DOHH2 (cell line): ENCODE measurements at regions not wholly inside any gene's neighbourhood (a gene's known extent, or its start where the extent isn't known, plus 50 kb on each side); places are given as distances from the start of the nearest gene placed in this dataset.

Source experiments
- H3F3A ChIP-seq: fragments of 200-600 bp; sonication (generic), shearing (Covaris generic); 2 replicates; pipeline ENCODE4 v1.6.0; 2016; ENCODE audit warnings: antibody characterized with exemption, mild to moderate bottlenecking; ENCODE audit not compliant: control insufficient read depth, insufficient read depth
- H3K27ac ChIP-seq: fragments of 200-600 bp; sonication (generic); 2 replicates; pipeline ENCODE4 v1.5.1; 2014; ENCODE audit warnings: low read depth, mild to moderate bottlenecking, low read length, moderate library complexity
- H3K27me3 ChIP-seq: fragments of 200-600 bp; sonication (generic); 2 replicates; pipeline ENCODE4 v1.6.1; 2014; ENCODE audit warnings: mild to moderate bottlenecking, low read length, mixed read lengths; ENCODE audit not compliant: control insufficient read depth
- H3K36me3 ChIP-seq: fragments of 200-600 bp; sonication (generic); 2 replicates; pipeline ENCODE4 v1.6.1; 2014; ENCODE audit warnings: mild to moderate bottlenecking, low read length, moderate library complexity, mixed read lengths; ENCODE audit not compliant: control insufficient read depth
- H3K4me1 ChIP-seq: fragments of 200-600 bp; sonication (generic); 2 replicates; pipeline ENCODE4 v1.6.1; 2014; ENCODE audit warnings: mild to moderate bottlenecking, low read length, mixed read lengths; ENCODE audit not compliant: control insufficient read depth
- H3K4me2 ChIP-seq: fragments of 200-600 bp; sonication (generic); 2 replicates; pipeline ENCODE4 v1.6.0; 2014; ENCODE audit warnings: mild to moderate bottlenecking, low read length, moderate library complexity
- H3K4me3 ChIP-seq: fragments of 200-600 bp; sonication (generic); 2 replicates; pipeline ENCODE4 v1.5.1; 2014; ENCODE audit warnings: mild to moderate bottlenecking, low read length, mixed read lengths
- H3K79me2 ChIP-seq: fragments of 200-600 bp; sonication (generic); 2 replicates; pipeline ENCODE4 v1.6.1; 2014; ENCODE audit warnings: mild to moderate bottlenecking, low read length, mixed read lengths; ENCODE audit not compliant: control insufficient read depth
- H3K9me2 ChIP-seq: fragments of 200-600 bp; sonication (generic); replicated peaks from 2 replicates; pipeline ENCODE4 v1.6.1; 2014; ENCODE audit warnings: mild to moderate bottlenecking, low read length, mixed read lengths; ENCODE audit not compliant: control insufficient read depth
- H3K9me3 ChIP-seq: fragments of 200-600 bp; sonication (generic); 2 replicates; pipeline ENCODE4 v1.6.1; 2014; ENCODE audit warnings: antibody characterized with exemption, low read length, mixed read lengths; ENCODE audit not compliant: control insufficient read depth, insufficient read depth
- H4K20me1 ChIP-seq: fragments of 200-600 bp; sonication (generic); 2 replicates; pipeline ENCODE4 v1.6.0; 2014; ENCODE audit warnings: low read depth, mild to moderate bottlenecking, antibody characterized with exemption, low read length, moderate library complexity; ENCODE audit not compliant: control insufficient read depth, insufficient read depth
- CTCF ChIP-seq: fragments of 200-600 bp; sonication (generic); IDR thresholded peaks from one replicate; pipeline ENCODE4 v1.5.1; 2014; ENCODE audit warnings: antibody characterized with exemption, mild to moderate bottlenecking, low read depth, low read length; ENCODE audit not compliant: poor library complexity, severe bottlenecking
- EZH2phosphoT487 ChIP-seq: fragments of 200-600 bp; sonication (generic); IDR thresholded peaks from 2 replicates; pipeline ENCODE4 v1.6.1; 2017; ENCODE audit warnings: borderline replicate concordance, mild to moderate bottlenecking, antibody characterized with exemption, low read length, moderate library complexity, mixed read lengths

DNA sequence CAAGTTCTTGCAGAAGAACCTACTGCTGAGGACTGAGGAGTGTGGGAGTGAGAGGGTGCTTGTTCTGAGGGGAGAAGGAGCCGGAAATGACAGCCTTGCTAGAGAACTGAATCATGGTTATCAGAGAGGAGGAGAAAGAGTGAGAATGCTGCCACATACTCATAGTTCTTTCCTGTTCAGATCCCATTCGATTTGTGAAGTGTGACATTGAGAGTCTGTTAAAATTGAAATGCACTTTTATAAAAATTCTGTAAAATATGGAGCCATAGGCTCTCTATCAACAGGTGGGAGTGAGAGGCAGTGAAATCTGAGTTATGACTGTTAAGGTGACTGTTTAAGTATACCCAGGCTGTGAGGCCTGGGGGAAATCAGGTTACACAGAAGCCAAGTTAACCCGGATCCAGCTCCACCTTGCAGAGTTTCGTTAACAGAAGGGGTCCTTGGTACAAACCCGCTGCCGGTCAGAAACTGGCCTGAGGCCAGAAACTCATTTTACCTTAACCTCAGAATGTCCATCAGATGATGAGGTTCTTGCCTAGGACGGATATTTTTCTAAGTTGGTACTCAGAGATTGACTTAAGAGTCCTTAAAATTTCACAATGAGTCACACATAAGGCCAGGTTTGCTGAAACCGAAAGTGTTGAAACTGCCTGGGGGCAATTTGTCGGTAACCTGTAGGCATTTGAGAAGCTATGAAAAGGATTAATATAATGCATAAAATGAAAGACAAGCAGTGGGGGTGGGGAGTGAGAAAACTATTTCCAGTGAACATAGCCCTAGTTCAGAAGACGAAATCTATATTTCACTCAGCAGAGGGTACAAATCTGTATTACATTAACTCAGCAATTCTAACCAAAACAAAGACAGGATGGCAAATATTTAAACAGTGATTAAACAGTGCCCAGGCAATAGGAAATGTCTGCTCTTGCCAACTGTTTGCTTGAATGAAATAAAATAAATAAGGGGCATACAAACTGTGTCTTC, 350.5 kb downstream of the KCNRG start:
- no peak overlapping the region for H3K4me3 ChIP-seq

DNA sequence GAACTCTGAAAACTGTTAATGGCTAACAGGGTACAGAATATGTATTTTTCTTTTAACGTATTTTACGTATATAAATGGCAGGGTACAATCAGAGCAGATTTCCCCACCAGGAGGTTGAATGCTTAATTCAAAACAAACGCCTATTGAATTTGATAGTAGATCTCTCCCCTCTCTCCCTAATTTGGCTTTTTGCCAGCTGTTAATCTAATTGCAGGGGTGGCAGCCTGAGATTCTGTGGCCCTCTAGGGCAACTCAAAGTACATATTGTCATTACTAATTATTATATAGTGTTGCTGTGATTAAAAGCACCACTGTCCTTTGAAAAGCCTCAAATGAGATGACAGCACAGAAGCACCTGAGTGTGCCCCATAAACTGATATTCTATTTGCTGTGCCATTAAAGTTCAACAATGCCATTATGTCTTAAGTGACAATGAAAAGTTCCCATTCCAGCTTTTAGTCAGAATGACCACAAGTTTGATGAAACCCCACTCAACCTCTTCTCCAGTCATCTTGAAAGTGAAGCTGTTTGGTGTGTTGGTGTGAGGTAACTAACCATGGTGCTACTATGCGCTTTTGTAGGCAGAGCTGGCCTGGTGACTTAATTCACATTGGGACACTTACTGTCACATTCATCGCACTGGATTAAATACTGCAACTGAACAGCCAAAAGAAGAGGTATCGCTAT, 351.4 kb downstream of the KCNRG start:
- no peak overlapping the region for H3K4me3 ChIP-seq
- no peaks in the 10 kb centered on the region for H3K27me3 ChIP-seq
- no peaks in the 10 kb centered on the region for H3K79me2 ChIP-seq

More for the DNA sequence above, 350.5 kb downstream of the KCNRG start:
- H3K27me3 ChIP-seq: no peaks in the 10 kb centered on the region
- H3K36me3 ChIP-seq: no peaks in the 10 kb centered on the region
- H3K4me1 ChIP-seq: peaks cover 13% of the 10 kb centered on the region
- no peaks in the 10 kb centered on the region for H3K9me3 ChIP-seq
- no peaks in the 10 kb centered on the region for H4K20me1 ChIP-seq
- H3K4me2 ChIP-seq: 0 out of 2 replicates have a peak overlapping the region, but pooled peaks have one; percentile 7
- no peaks in the 10 kb centered on the region for H3K79me2 ChIP-seq
- no peak overlapping the region for H3K27ac ChIP-seq
- H3K9me2 ChIP-seq: no peaks in the 10 kb centered on the region
- H3F3A ChIP-seq: no peaks in the 10 kb centered on the region
- TF ChIP-seq EZH2phosphoT487 (no peak), CTCF (no peak)

DNA sequence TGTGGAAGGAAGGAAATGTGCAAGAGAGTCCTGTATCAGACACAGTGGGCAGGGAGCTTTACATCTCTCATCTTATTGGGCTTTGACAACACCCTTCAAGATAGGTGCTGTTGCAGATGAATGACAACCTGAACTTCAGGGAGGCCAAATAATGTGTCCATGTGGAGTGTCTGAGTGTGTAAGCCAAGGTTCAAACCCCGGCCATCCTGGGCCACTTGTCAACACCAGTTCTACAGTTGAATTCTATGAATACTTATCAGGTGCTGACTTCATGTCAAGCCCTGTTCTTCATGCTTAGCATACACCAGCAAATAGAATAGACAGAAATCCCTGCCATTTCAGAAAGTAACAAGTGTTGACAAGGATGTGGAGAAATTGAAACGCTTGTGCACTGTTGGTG, 354.4 kb downstream of the KCNRG start:
- no peak overlapping the region for H3K27ac ChIP-seq
- H3K79me2 ChIP-seq: no peaks in the 10 kb centered on the region
- H3K36me3 ChIP-seq: no peaks in the 10 kb centered on the region
- no peak for TF ChIP-seq EZH2phosphoT487
- TF ChIP-seq CTCF: no peak
- H3K9me3 ChIP-seq: no peaks in the 10 kb centered on the region
- peaks cover 20% of the 10 kb centered on the region for H3K4me1 ChIP-seq
- no peak overlapping the region for H3K4me2 ChIP-seq
- H3F3A ChIP-seq: no peaks in the 10 kb centered on the region
- H3K27me3 ChIP-seq: no peaks in the 10 kb centered on the region
- no peaks in the 10 kb centered on the region for H3K9me2 ChIP-seq
- no peaks in the 10 kb centered on the region for H4K20me1 ChIP-seq
- no peak overlapping the region for H3K4me3 ChIP-seq

More for the DNA sequence above, 351.4 kb downstream of the KCNRG start:
- TF ChIP-seq EZH2phosphoT487: no peak
- no peak for TF ChIP-seq CTCF
- Histone ChIP-seq H3K9me2 (no peaks in the 10 kb centered on the region), H3K4me1 (peaks cover 20% of the 10 kb centered on the region), H3K4me2 (no peak overlapping the region), H3K27ac (no peak overlapping the region), H3K36me3 (no peaks in the 10 kb centered on the region), H3K9me3 (no peaks in the 10 kb centered on the region), H4K20me1 (no peaks in the 10 kb centered on the region), H3F3A (no peaks in the 10 kb centered on the region)
